ENCODE measurements at regions not wholly inside any gene's neighbourhood (a gene's known extent, or its start where the extent isn't known, plus 50 kb on each side); places are given as distances from the start of the nearest gene placed in this dataset.

DNA sequence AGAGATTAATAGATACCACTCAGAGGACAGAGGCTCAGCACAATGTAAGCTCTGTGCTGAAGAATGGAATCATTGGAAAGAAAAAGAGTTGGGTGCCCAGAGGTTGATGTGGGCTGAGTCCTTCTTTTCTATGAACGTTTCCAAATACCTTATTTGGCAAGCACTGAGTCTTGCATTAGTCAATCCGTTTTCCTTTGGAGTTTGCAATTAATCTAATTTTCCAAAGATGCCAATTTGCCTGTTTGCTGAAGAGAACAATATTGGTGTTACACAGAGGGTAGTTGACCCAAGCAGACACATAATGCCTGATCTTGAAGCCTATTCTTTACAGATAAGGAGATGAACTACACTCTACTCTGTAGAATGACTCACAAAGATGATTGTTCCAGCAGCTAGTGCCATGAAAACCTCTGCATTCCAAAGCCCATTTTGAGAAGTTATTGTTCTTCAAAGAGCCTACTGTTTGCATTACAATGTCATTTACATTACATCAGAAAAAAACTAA lies 55.4 kb upstream of the MET start:
- Histone ChIP-seq H3K27ac (ENCODE audit: insufficient read length, low read depth, low read length) (no peak overlapping the region), H3K23me2 (ENCODE audit: insufficient read length, low read depth, low read length, poor library complexity, severe bottlenecking) (no peaks in the 10 kb centered on the region), H4K8ac (replicated peaks; ENCODE audit: insufficient read length, low read depth, low read length) (no peak overlapping the region), H2BK20ac (ENCODE audit: low read depth, low read length, poor library complexity, severe bottlenecking) (no peak overlapping the region), H2BK12ac (ENCODE audit: insufficient read length, low read depth, low read length) (no peak overlapping the region), H3K4ac (ENCODE audit: low read depth, low read length) (no peak overlapping the region), H4K20me1 (ENCODE audit: control insufficient read depth, insufficient read depth, insufficient read length) (no peaks in the 10 kb centered on the region), H3K9me3 (ENCODE audit: control insufficient read depth, low read depth, low read length) (no peaks in the 10 kb centered on the region), H4K91ac (ENCODE audit: insufficient read length, low read depth, low read length) (no peak overlapping the region), H3K14ac (ENCODE audit: insufficient read depth, low read length) (no peak overlapping the region), H3K9ac (ENCODE audit: extremely low read depth, insufficient read length, low read length) (no peak overlapping the region), H3K79me2 (ENCODE audit: insufficient read depth, low read length) (no peaks in the 10 kb centered on the region), H3K27me3 (ENCODE audit: insufficient read depth, low read length) (no peaks in the 10 kb centered on the region), H4K5ac (ENCODE audit: insufficient read length, low read depth, low read length) (no peak overlapping the region), H3K23ac (ENCODE audit: insufficient read length, low read depth, low read length) (no peak overlapping the region), H3K4me1 (ENCODE audit: insufficient read depth, low read length) (peaks cover 15% of the 10 kb centered on the region; the same call in 1 of the 2 replicates), H2BK5ac (ENCODE audit: insufficient read length, low read length) (no peak overlapping the region), H2AK5ac (ENCODE audit: insufficient read length, low read length) (no peak overlapping the region), H3T11ph (ENCODE audit: low read length) (no peak overlapping the region), H2BK120ac (ENCODE audit: low read depth, low read length, poor library complexity, severe bottlenecking) (no peak overlapping the region), H3K18ac (ENCODE audit: insufficient read length, low read depth, low read length) (no peak overlapping the region), H3K79me1 (ENCODE audit: insufficient read depth, low read depth, low read length, poor library complexity, severe bottlenecking) (no peaks in the 10 kb centered on the region), H3K4me2 (ENCODE audit: insufficient read depth, insufficient read length, low read length) (peak overlapping the region; percentile 42), H3K56ac (ENCODE audit: insufficient read length, low read depth, low read length) (no peak overlapping the region), H2BK15ac (ENCODE audit: low read depth, low read length) (no peak overlapping the region), H2AFZ (ENCODE audit: low read length) (no peak overlapping the region)
- peaks cover 8% of the 10 kb centered on the region in 2 experiments for H3K9me3 Mint-ChIP-seq
- no peak for DNase-seq
- H3K4me3 Mint-ChIP-seq, result no peak overlapping the region
- H3K27ac Mint-ChIP-seq, result peak overlapping the region in 2 of 3 experiments; percentile 47 to 66; a peak in 3 of 7 replicates
- TF ChIP-seq, protein P1, sequence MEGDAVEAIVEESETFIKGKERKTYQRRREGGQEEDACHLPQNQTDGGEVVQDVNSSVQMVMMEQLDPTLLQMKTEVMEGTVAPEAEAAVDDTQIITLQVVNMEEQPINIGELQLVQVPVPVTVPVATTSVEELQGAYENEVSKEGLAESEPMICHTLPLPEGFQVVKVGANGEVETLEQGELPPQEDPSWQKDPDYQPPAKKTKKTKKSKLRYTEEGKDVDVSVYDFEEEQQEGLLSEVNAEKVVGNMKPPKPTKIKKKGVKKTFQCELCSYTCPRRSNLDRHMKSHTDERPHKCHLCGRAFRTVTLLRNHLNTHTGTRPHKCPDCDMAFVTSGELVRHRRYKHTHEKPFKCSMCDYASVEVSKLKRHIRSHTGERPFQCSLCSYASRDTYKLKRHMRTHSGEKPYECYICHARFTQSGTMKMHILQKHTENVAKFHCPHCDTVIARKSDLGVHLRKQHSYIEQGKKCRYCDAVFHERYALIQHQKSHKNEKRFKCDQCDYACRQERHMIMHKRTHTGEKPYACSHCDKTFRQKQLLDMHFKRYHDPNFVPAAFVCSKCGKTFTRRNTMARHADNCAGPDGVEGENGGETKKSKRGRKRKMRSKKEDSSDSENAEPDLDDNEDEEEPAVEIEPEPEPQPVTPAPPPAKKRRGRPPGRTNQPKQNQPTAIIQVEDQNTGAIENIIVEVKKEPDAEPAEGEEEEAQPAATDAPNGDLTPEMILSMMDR (conservative IDR thresholded peaks at IDR 0.05), result no peak
- peaks cover 2% of the 10 kb centered on the region; the same call in 1 of the 2 replicates for H3K27me3 Mint-ChIP-seq (ENCODE audit: low read depth)
- WGBS (ENCODE audit: extremely low coverage, insufficient read length, low lambda C conversion rate), result no CpG with 5 or more reads among the region's 2 CpGs
- peaks cover 5 to 9% (median 9%) of the 10 kb centered on the region in 3 experiments; a peak in 5 of 7 replicates for H3K36me3 Mint-ChIP-seq (ENCODE audit: insufficient read depth in 1 of 3, low read depth in 3 of 3)
- H3K4me1 Mint-ChIP-seq, result peaks cover 30 to 34% of the 10 kb centered on the region in 2 experiments; a peak in 3 of 4 replicates
